HEK293 (cell line): ENCODE measurements at regions not wholly inside any gene's neighbourhood (a gene's known extent, or its start where the extent isn't known, plus 50 kb on each side); places are given as distances from the start of the nearest gene placed in this dataset.

Source experiments
- CTCF ChIA-PET: fragments of 350-600 bp; formaldehyde crosslinking; extraction: SDS; loops from one replicate; lab custom pipeline; 2021; ENCODE audit warnings: antibody characterized with exemption; lab: Yijun Ruan, JAX
- POLR2A ChIA-PET: fragments of 300-600 bp; formaldehyde crosslinking; extraction: SDS; loops from one replicate; lab custom pipeline; 2020; ENCODE audit warnings: antibody characterized with exemption, inconsistent platforms; lab: Yijun Ruan, JAX
- H3K27ac ChIP-seq: fragments of 200-500 bp; sonication (Bioruptor generic); 2 replicates; pipeline ENCODE4 v1.5.1; 2014; ENCODE audit warnings: low read depth, low read length, control low read depth, inconsistent platforms; ENCODE audit errors: extremely low read depth
- H3K36me3 ChIP-seq, 2 experiments: fragments of 200-500 bp in 1 of 2; sonication (Bioruptor generic) in 1 of 2; 1 replicate in 1 of 2; 2 replicates in 1 of 2; pipeline ENCODE4 v1.5.1; 2014 to 2017; ENCODE audit warnings: inconsistent platforms in 2 of 2, low read length in 2 of 2; ENCODE audit not compliant: control insufficient read depth in 2 of 2, insufficient read depth in 1 of 2
- H3K4me1 ChIP-seq: fragments of 200-500 bp; sonication (Bioruptor generic); 2 replicates; pipeline ENCODE4 v1.5.1; 2014; ENCODE audit warnings: mild to moderate bottlenecking, low read length, inconsistent platforms; ENCODE audit not compliant: control insufficient read depth, insufficient read depth
- H3K4me3 ChIP-seq: 2 replicates; pipeline ENCODE4 v1.5.1; 2011; ENCODE audit warnings: low read depth, mild to moderate bottlenecking, control low read depth, low read length, moderate library complexity
- H3K9me3 ChIP-seq: fragments of 200-500 bp; sonication (Bioruptor generic); 2 replicates; pipeline ENCODE4 v1.5.1; 2014; ENCODE audit warnings: low read depth, low read length, inconsistent platforms; ENCODE audit not compliant: control insufficient read depth, insufficient read depth
- FEZF1 ChIP-seq: fragments of 450-650 bp; formaldehyde crosslinking; IDR thresholded peaks from 2 replicates; pipeline ENCODE4 v1.5.1; 2016; ENCODE audit warnings: missing biosample characterization, missing genetic modification characterization
- GLI2 ChIP-seq: fragments of 450-650 bp; formaldehyde crosslinking; IDR thresholded peaks from 2 replicates; pipeline ENCODE4; 2017; ENCODE audit warnings: missing biosample characterization, missing genetic modification characterization, low read depth, borderline replicate concordance
- GLIS1 ChIP-seq: fragments of 450-650 bp; formaldehyde crosslinking; IDR thresholded peaks from 2 replicates; pipeline ENCODE4 v1.5.1; 2016; ENCODE audit warnings: missing biosample characterization, missing genetic modification characterization
- KLF16 ChIP-seq: fragments of 450-650 bp; formaldehyde crosslinking; IDR thresholded peaks from 2 replicates; pipeline ENCODE4 v1.5.1; 2017; ENCODE audit warnings: missing biosample characterization, missing genetic modification characterization
- PBX3 ChIP-seq: sonication (generic); formaldehyde crosslinking; IDR thresholded peaks from 2 replicates; pipeline ENCODE4 v1.8.1; 2022; ENCODE audit warnings: mild to moderate bottlenecking, moderate library complexity, missing genetic modification reagents
- ZBTB10 ChIP-seq: fragments of 450-650 bp; formaldehyde crosslinking; IDR thresholded peaks from 2 replicates; pipeline ENCODE4 v1.5.1; 2016; ENCODE audit warnings: missing biosample characterization, missing genetic modification characterization
- ZBTB21 ChIP-seq: fragments of 450-650 bp; formaldehyde crosslinking; IDR thresholded peaks from 2 replicates; pipeline ENCODE4 v1.5.1; 2017; ENCODE audit warnings: missing biosample characterization, missing genetic modification characterization
- ZFP37 ChIP-seq: fragments of 450-650 bp; formaldehyde crosslinking; IDR thresholded peaks from 2 replicates; pipeline ENCODE4 v1.5.1; 2016; ENCODE audit warnings: missing biosample characterization, missing genetic modification characterization
- ZNF174 ChIP-seq: fragments of 450-650 bp; formaldehyde crosslinking; IDR thresholded peaks from 2 replicates; pipeline ENCODE4 v1.5.0; 2017; ENCODE audit warnings: missing biosample characterization, mild to moderate bottlenecking, missing genetic modification characterization
- ZNF175 ChIP-seq: fragments of 450-650 bp; formaldehyde crosslinking; IDR thresholded peaks from 2 replicates; pipeline ENCODE4 v1.5.1; 2016; ENCODE audit warnings: missing biosample characterization, missing genetic modification characterization
- ZNF202 ChIP-seq: fragments of 450-650 bp; formaldehyde crosslinking; IDR thresholded peaks from 2 replicates; pipeline ENCODE4 v1.5.1; 2016; ENCODE audit warnings: missing biosample characterization, missing genetic modification characterization, borderline replicate concordance
- ZNF248 ChIP-seq: fragments of 450-650 bp; formaldehyde crosslinking; IDR thresholded peaks from 2 replicates; pipeline ENCODE4 v1.5.1; 2017; ENCODE audit warnings: missing biosample characterization, missing genetic modification characterization
- ZNF423 ChIP-seq: fragments of 450-650 bp; formaldehyde crosslinking; IDR thresholded peaks from 2 replicates; pipeline ENCODE4 v1.5.1; 2016; ENCODE audit warnings: missing biosample characterization, missing genetic modification characterization
- ZNF521 ChIP-seq: fragments of 450-650 bp; formaldehyde crosslinking; IDR thresholded peaks from 2 replicates; pipeline ENCODE4 v1.5.1; 2017; ENCODE audit warnings: missing biosample characterization, mild to moderate bottlenecking, missing genetic modification characterization
- ZNF548 ChIP-seq: fragments of 450-650 bp; formaldehyde crosslinking; IDR thresholded peaks from 2 replicates; pipeline ENCODE4 v1.5.1; 2016; ENCODE audit warnings: missing biosample characterization, missing genetic modification characterization
- ZNF555 ChIP-seq: fragments of 450-650 bp; formaldehyde crosslinking; conservative IDR thresholded peaks from 2 replicates; pipeline ENCODE4 v1.5.1; 2017; ENCODE audit warnings: missing biosample characterization, mild to moderate bottlenecking, missing genetic modification characterization, inconsistent platforms
- ZNF677 ChIP-seq: fragments of 450-650 bp; IDR thresholded peaks from 2 replicates; pipeline ENCODE4 v1.5.0; 2018; ENCODE audit warnings: missing biosample characterization, mild to moderate bottlenecking, missing genetic modification characterization, moderate library complexity
- TF ChIP-seq, protein P1 (sequence below): fragments of 450-650 bp; formaldehyde crosslinking; IDR thresholded peaks from 2 replicates; pipeline ENCODE4 v1.5.1; 2016; ENCODE audit warnings: missing biosample characterization, missing genetic modification characterization

DNA sequence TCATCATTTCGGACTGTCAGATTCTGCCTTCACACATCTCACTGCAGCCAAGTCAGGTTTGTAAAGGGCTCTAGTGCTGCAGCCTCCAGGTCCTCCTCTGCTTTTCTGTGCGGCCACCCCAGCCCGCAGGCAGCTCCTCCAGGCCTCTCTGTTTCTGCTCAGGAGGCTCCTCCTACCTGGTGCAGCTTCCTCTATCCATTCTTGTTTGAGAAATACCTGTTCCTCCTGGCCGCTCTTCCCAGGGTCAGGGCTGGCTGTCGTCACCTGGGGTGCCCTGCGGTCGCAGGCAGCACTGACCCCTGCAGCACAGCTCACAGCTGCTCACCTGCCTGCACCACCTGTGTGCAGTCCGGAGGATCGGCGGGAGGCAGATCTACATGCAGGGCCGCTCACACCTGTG lies 387.7 kb upstream of the IRX4 start (continued):
- TF ChIP-seq ZNF174 (tag by site-specific recombination) (no peak), GLI2 (no peak), ZNF677 (tag by site-specific recombination) (no peak), ZBTB10 (tag by site-specific recombination) (no peak), ZFP37 (tag by site-specific recombination) (no peak)

DNA sequence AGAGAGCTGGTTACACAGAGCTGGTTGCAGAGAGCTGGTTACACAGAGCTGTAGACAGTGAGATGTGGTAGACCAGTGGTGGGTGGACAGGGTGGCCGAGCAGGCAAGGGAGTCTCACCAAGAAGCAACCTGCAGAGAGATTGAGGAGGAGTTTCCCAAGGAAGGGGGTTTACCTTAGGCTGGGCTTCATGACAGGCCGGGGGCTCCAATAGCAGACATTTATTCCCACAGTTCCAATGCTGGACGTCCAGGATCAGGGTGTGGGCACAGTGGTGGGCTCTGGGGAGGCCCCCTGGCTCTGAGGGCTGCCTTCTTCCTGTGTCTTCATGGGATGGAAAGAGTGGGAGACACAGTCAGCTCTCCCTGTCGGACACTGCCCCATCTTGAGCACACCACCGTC lies 386.9 kb upstream of the IRX4 start:
- no peak overlapping the region for H3K4me3 ChIP-seq
- no peaks in the 10 kb centered on the region for H3K36me3 ChIP-seq
- no peaks in the 10 kb centered on the region for H3K4me1 ChIP-seq
- TF ChIP-seq ZBTB21 (tag by site-specific recombination) (no peak), GLIS1 (tag by site-specific recombination) (no peak), ZNF521 (tag by site-specific recombination) (no peak)
- TF ChIP-seq, protein P1, sequence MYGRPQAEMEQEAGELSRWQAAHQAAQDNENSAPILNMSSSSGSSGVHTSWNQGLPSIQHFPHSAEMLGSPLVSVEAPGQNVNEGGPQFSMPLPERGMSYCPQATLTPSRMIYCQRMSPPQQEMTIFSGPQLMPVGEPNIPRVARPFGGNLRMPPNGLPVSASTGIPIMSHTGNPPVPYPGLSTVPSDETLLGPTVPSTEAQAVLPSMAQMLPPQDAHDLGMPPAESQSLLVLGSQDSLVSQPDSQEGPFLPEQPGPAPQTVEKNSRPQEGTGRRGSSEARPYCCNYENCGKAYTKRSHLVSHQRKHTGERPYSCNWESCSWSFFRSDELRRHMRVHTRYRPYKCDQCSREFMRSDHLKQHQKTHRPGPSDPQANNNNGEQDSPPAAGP (tag by site-specific recombination): no peak
- ChIA-PET CTCF (no interaction called here), POLR2A (no interaction called here)
- no peaks in the 10 kb centered on the region for H3K9me3 ChIP-seq
- H3K27ac ChIP-seq: no peak overlapping the region

DNA sequence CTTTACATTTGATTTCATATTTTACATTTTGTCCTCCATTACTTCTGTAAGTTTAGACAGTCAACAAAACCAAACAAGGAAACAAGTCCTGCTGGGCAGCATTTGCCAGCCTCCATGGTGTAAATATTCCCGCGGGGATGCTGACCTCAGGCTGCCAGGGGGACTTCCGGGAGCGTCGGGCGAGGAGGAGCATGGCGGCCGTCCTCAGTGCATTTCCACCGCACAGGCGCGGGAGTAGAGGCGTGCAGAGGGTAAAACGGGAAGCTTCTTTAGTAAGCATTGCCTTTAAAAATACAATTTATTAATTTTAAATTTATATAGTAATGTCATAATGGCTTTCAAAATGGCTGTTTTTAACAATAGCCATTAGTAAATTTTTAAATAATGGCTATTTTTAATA lies 385.3 kb upstream of the IRX4 start:
- Histone ChIP-seq H3K36me3 (no peaks in the 10 kb centered on the region), H3K4me1 (no peaks in the 10 kb centered on the region), H3K4me3 (no peak overlapping the region), H3K27ac (no peak overlapping the region), H3K9me3 (no peaks in the 10 kb centered on the region)
- POLR2A ChIA-PET: no interaction called here
- TF ChIP-seq ZNF202 (tag by site-specific recombination) (no peak), KLF16 (tag by site-specific recombination) (no peak), ZNF175 (no peak), ZNF423 (tag by site-specific recombination) (no peak), PBX3 (CRISPR knock-in tag) (no peak), ZNF248 (tag by site-specific recombination) (no peak), ZNF555 (tag by site-specific recombination) (no peak), FEZF1 (no peak), ZNF548 (no peak)
- CTCF ChIA-PET: no interaction called here
